Left kidney (tissue), 1 donor: ENCODE measurements at regions not wholly inside any gene's neighbourhood (a gene's known extent, or its start where the extent isn't known, plus 50 kb on each side); places are given as distances from the start of the nearest gene placed in this dataset.

Experiments used
- DNase-seq: peaks from one replicate; pipeline ENCODE4 v3.0.0-alpha.2; 2013

DNA sequence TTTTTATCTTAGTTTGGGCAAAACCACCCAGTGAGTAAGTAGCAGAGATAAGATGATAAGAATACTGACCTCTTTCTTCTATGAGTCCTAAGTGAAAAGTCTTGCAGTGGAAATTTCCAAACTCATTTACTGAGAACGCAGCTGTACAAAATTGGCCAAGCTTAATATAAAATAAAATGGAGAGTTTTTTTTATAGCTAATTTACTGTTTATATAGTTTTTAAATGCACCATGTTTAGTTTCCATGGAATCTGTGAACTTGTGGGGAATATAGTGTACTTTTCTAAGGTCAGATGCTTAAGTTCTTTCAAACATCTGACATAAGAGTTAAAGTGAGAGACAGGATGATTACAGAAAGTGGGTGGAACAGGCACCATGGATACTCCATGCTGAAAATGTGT is 833.5 kb downstream of the ADGRL2 start:
- DNase-seq: no peak

GRCh38 chr1:82632155-82632554 is 831.4 kb downstream of the ADGRL2 start:
- no peak for DNase-seq

- DNase-seq: no peak
Measured at GRCh38 chr1:82628887-82629286, 828.2 kb downstream of the ADGRL2 start.

DNA sequence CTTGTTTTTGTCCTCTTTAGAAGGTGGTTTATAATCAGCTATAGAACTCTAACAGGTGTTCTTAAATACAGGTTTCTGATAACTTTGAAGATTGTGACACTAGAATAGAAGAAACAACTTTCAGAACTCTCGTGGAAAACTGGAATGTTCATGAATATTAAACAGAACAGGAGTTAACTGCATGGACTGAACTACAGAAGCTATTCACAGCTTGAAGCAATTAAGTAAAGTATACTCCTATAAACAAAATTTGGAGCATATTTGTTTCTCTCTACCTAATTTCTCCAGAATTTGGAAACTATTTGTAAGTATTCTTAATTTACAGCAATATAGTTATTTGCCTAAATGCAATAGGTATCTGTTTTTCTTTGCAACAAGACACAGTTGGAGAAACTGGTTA is 824.8 kb downstream of the ADGRL2 start:
- DNase-seq: no peak

GRCh38 chr1:82621076-82621475 is 820.3 kb downstream of the ADGRL2 start:
- DNase-seq: no peak

DNA sequence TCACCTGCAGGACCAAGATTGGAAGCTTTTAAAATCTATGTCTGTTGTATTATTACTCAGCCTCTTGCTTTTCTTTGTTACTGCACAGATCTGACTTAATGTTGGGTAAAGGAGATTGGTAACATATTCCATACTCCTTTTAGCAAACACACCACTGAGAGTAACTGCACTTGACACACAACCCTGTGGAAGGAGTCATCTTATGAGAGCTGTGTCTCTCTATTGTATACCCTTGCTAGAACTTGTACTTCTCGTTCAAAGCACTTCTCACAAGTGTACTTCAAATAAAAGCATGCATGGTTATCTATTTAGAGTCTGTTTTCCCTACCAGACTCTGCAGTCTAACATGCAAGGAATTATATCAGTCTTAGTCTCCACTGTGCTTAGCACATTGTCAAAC is 813.4 kb downstream of the ADGRL2 start:
- DNase-seq: no peak

GRCh38 chr1:82612986-82613385 is 812.3 kb downstream of the ADGRL2 start:
- DNase-seq: no peak

GRCh38 chr1:82606546-82606945 is 805.8 kb downstream of the ADGRL2 start:
- no peak for DNase-seq

- no peak for DNase-seq
Measured at GRCh38 chr1:82604524-82604923, 803.8 kb downstream of the ADGRL2 start.

DNA sequence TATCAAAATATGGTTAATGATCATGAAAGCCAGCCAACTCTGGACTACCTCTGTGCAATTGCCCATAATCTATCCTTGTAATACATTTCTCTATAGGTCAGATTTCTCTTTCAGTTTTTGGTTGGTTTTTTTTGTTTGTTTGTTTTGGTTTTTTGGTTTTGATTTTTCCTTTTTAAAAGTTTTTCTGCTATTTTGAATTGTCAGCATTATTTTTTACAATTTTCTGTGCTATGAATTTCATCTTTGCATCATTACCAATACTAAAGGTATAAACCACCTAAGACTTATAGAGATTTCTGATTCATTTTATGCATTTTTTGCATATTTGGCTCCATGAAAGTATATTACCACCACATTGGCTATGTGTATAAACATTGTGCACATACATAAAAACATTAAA is 799.6 kb downstream of the ADGRL2 start:
- DNase-seq: no peak

GRCh38 chr1:82598812-82599211 is 798.1 kb downstream of the ADGRL2 start:
- DNase-seq: no peak

GRCh38 chr1:82598337-82598736 is 797.6 kb downstream of the ADGRL2 start:
- no peak for DNase-seq

DNA sequence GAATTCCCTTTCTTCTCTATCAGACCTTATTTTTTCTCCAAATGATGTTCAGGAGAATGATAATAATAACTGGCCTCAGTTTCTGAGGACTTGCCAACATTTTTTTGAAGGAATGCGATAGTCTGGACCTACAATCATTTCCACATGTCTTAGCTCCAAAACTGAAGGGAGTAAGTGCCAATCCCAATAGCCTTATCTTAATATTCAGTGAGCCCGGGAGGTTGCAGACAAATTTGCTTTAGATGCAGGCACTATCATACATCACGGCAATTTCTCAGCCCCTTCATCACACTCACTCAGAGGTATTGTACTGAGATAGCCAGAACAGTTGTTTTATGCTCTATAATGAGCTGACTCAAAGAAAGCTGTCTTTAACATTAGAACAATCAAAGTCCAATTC is 796.9 kb downstream of the ADGRL2 start:
- no peak for DNase-seq

DNA sequence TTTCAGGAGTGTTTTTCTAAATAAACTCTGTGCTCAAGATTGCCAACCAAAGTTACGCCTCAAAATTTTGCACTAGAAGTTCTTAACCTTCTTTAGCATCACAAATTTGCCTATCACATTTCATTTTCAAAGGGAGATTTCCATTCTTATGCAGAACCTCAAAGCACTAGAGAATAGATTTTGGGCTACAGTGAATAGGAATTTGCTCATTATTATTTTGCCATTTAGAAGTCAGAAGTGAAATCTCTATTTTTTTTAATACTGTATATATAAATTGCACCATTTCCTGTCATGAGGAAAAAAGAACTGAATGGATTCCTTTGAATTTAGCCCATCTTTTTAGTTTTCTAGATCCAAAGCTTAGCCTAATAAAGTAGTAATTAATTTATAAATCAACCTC is 796.4 kb downstream of the ADGRL2 start:
- DNase-seq: no peak

DNA sequence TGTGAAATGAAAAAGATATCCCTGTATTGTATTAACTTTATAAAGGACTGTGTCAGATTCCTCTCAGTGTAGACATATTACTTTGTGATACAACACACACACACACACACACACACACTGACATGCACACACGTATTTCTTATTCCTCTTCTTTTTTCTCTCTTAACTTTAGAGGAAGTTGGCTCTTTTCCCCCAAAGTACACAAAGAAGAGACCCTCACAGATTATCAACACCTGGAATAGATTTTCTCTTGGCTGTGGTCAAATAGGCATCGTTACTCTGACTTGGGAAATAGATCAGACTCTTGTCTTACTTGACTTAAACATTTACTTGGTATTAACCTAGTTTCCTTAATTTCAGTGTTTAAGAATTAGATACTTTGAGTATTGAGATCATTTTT is 792.8 kb downstream of the ADGRL2 start:
- DNase-seq: no peak

GRCh38 chr1:82589588-82589987 is 788.9 kb downstream of the ADGRL2 start:
- no peak for DNase-seq

DNA sequence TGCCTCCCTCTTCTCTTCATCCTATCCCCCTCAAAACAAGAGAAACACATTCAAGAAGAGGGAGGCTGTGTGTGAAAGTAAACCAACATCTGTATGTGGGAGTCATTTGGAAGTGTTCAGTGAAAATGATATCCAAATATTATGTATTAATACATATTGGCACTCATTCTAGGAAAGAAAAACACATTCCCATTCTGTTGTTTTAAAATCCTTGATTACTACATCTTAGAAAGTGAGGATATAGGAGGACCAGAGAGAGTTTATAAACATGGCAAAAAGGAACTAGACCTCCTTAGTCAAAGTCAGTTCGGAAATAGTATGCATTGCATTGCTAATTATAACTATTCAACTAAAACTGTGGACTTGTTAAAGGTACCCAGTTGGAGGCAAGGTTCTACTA is 786.6 kb downstream of the ADGRL2 start:
- no peak for DNase-seq

- DNase-seq: no peak
Measured at GRCh38 chr1:82586473-82586872, 785.7 kb downstream of the ADGRL2 start.

DNA sequence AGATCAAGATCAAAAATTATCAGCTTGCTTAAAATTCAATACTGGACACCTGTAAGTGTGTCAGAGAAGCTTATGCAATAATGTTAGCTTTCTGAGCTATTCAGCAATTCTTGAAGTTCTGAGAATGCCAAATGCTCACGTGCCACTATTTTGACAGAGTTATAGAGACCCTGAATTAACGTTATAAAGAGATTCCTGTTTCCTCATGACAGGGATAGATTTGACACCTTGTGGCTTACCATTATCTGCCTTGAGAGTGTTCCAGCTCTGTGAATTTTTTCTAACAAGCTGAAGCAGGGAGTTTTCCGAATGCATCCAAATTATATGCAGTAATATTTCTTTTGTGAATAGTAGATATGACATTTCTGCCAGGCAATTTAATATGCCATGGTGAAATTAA is 781.6 kb downstream of the ADGRL2 start:
- no peak for DNase-seq

- no peak for DNase-seq
Measured at GRCh38 chr1:82578086-82578726, 777.5 kb downstream of the ADGRL2 start.

GRCh38 chr1:82567348-82567747 is 766.6 kb downstream of the ADGRL2 start:
- DNase-seq: no peak

DNA sequence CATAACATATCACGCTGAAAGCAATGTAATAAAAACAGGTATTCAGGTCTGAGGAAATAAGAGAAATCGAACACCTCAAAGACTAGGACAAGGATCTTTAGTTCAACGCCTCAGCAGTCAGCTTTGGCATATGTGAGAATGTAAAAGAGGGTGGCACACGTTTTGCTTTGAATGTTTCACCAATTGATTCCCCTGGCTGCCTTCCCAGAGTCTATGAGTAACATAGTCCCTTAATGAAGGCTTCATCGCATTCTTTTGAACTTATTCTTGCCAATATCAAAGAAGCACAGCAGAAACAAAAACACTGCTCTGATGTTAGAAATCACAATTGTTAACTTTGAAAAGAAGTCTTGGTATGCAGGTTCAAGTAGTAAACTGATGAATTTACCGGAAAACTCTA is 764.8 kb downstream of the ADGRL2 start:
- DNase-seq: no peak

- DNase-seq: no peak
Measured at GRCh38 chr1:82565146-82565545, 764.4 kb downstream of the ADGRL2 start.

DNA sequence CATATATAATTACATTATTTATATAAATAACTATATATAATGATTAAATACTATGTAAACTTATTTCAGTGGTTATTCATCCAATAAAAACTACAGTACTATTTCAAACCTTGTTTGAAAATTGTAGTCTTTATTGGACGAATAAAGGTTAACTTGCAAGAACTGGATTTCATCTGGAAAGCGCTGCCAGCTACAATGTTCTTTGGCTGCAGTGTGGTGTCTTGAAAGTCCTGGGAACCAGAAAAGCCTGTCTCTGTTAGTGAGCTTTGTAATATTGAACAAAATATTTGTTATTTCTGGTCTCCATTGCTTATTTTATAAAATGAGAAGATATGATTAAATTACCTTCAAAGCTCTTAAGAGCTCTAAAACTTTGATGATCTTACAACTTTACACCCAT is 763.6 kb downstream of the ADGRL2 start:
- no peak for DNase-seq

- DNase-seq: no peak
Measured at GRCh38 chr1:82562448-82562847, 761.7 kb downstream of the ADGRL2 start.
